ENCODE measurements at regions not wholly inside any gene's neighbourhood (a gene's known extent, or its start where the extent isn't known, plus 50 kb on each side); places are given as distances from the start of the nearest gene placed in this dataset.

DNA sequence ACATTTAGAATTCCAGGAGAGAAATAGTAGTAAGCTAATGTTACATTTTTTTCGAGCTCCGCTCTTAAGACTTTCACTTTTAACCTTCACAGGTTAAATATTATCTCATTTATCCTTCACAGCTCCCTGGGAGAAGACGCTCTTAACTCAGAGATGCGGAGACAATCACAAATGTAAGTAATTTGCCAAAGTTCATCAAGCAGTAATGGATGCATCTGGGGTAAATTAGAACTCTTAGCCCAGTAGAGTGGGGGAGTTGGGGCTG lies 168.5 kb downstream of the SPP2 start:
- H3K27ac ChIP-seq (ENCODE audit: low read length): no peak overlapping the region
- ChIA-PET CTCF (no interaction called here), POLR2A (no interaction called here)
- Mint-ChIP-seq H3K4me1 (peaks cover 37 to 57% (median 52%) of the 10 kb centered on the region in 3 donors), H3K27me3 (no peaks in the 10 kb centered on the region), H3K9me3 (no peaks in the 10 kb centered on the region), H3K4me3 (peak overlapping the region in 1 of 3 donors; percentile 49), H3K27ac (no peak overlapping the region), H3K36me3 (no peaks in the 10 kb centered on the region)
- WGBS (ENCODE audit: insufficient coverage): 100% methylated on average over 1 of the region's 4 CpGs
- no peaks in the 10 kb centered on the region for H3K9me3 ChIP-seq
- H3K4me3 ChIP-seq (ENCODE audit: control insufficient read depth in 1 of 2, extremely low read depth in 1 of 2, low read length in 1 of 2): no peak overlapping the region
- DNase-seq (no peak), ATAC-seq (replicated peaks in 1 of 4) (no peak)
- no peaks in the 10 kb centered on the region for H3K36me3 ChIP-seq (ENCODE audit: control insufficient read depth in 2 of 2, extremely low read depth in 1 of 2, insufficient read depth in 1 of 2, low read length in 1 of 2)
- no peaks in the 10 kb centered on the region for H3K27me3 ChIP-seq (replicated peaks in 1 of 2; ENCODE audit: control insufficient read depth in 2 of 2, extremely low read depth in 1 of 2, insufficient read depth in 2 of 2, low read length in 1 of 2)
- peaks cover 25 to 32% of the 10 kb centered on the region in 2 experiments for H3K4me1 ChIP-seq (ENCODE audit: control insufficient read depth in 1 of 2, extremely low read depth in 1 of 2, insufficient read depth in 2 of 2, low read length in 2 of 2)

DNA sequence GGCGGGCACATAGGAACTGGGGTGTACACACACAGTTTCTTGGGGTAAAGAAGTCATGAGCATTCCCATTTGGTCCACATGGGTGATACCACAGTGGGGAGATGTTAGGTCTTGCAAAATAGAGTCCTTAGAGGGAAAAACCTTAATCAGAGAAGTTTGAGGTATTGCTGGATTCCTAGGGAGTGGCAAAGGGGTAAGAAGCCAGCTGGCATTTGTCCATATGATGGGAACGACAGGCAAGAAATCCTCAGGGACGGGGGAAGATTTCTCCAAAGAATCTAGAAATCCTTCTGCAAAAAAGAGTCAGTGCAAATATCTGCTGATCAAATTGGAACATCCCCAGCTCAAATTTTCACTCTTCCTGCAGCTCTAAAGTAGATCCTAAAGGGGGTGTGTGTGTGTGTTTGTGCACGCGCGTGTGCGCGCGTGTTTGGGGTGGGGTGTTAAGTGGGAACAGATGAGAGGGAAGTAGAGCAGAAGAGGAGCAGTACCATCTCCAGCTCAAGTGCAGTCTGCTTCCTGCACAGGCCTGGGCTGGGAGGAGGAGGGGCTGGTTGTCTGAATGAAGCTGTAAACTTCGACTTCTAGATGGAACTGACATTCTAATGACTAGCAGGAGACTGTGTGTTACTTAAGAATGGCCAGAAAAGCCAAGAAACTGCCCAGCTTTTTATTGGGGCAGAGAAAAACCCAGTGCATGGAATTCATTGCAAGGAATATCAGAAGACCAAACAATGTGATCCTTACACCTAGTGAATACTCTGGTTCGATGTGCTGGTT lies 168.0 kb downstream of the SPP2 start:
- no peaks in the 10 kb centered on the region for H3K9me3 Mint-ChIP-seq
- Histone ChIP-seq H3K4me1 (ENCODE audit: control insufficient read depth in 1 of 2, extremely low read depth in 1 of 2, insufficient read depth in 2 of 2, low read length in 2 of 2) (peaks cover 25 to 32% of the 10 kb centered on the region in 2 experiments), H3K9me3 (no peaks in the 10 kb centered on the region), H3K36me3 (ENCODE audit: control insufficient read depth in 2 of 2, extremely low read depth in 1 of 2, insufficient read depth in 1 of 2, low read length in 1 of 2) (no peaks in the 10 kb centered on the region), H3K27ac (ENCODE audit: low read length) (no peak overlapping the region), H3K4me3 (ENCODE audit: control insufficient read depth in 1 of 2, extremely low read depth in 1 of 2, low read length in 1 of 2) (no peak overlapping the region), H3K27me3 (replicated peaks in 1 of 2; ENCODE audit: control insufficient read depth in 2 of 2, extremely low read depth in 1 of 2, insufficient read depth in 2 of 2, low read length in 1 of 2) (no peaks in the 10 kb centered on the region)
- ChIA-PET CTCF (interaction anchor here in 1 of 2 donors (0.6 kb wide), 1 partner anchor 63 kb away, joined by 3 read pairs; no protein-coding TSS in a partner anchor), POLR2A (no interaction called here)
- ATAC-seq (replicated peaks in 1 of 4): peak in 3 of 4 experiments; percentile 57 to 69 (median 67)
- peak in 21 of 35 experiments; percentile 2 to 33 (median 16) for DNase-seq
- H3K4me3 Mint-ChIP-seq: peak overlapping the region in 1 of 3 donors; percentile 49
- no peaks in the 10 kb centered on the region for H3K27me3 Mint-ChIP-seq
- no peaks in the 10 kb centered on the region for H3K36me3 Mint-ChIP-seq
- H3K4me1 Mint-ChIP-seq: peaks cover 37 to 57% (median 52%) of the 10 kb centered on the region in 3 donors
- H3K27ac Mint-ChIP-seq: peak overlapping the region; percentile 58 to 75
- WGBS (ENCODE audit: insufficient coverage): 80% methylated on average over 6 of the region's 11 CpGs

DNA sequence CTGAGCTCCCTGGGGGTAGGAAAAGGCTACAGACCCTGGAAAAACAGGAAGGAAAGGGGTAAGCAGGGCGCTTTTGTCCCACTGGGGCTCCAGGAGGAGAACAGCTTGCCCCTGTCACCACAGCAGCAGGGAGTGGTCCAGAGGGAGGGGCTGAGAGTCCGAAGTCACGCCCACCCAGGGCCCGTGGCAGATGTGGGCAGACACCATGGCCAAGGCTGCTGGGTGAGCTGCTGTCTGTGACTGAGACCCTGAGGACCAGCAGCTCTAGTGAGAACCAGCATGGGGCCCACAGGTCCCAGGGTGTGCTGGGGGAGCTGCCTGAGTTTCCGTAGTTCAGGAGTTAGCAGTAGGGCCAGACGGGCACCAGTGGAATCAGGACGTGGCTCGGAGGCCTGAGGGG lies 162.0 kb downstream of the SPP2 start:
- H3K9me3 ChIP-seq: no peaks in the 10 kb centered on the region
- no peak for ATAC-seq (replicated peaks in 1 of 4)
- ChIA-PET CTCF (no interaction called here), POLR2A (no interaction called here)
- Mint-ChIP-seq H3K4me1 (peaks cover 23 to 25% (median 24%) of the 10 kb centered on the region in 3 donors), H3K27me3 (no peaks in the 10 kb centered on the region), H3K36me3 (no peaks in the 10 kb centered on the region), H3K27ac (no peak overlapping the region), H3K9me3 (no peaks in the 10 kb centered on the region), H3K4me3 (no peak overlapping the region)
- peaks cover 16 to 20% of the 10 kb centered on the region in 2 experiments for H3K4me1 ChIP-seq (ENCODE audit: control insufficient read depth in 1 of 2, extremely low read depth in 1 of 2, insufficient read depth in 2 of 2, low read length in 2 of 2)
- H3K4me3 ChIP-seq (ENCODE audit: control insufficient read depth in 1 of 2, extremely low read depth in 1 of 2, low read length in 1 of 2): no peak overlapping the region
- no peak overlapping the region for H3K27ac ChIP-seq (ENCODE audit: low read length)
- DNase-seq: no peak
- no peaks in the 10 kb centered on the region for H3K36me3 ChIP-seq (ENCODE audit: control insufficient read depth in 2 of 2, extremely low read depth in 1 of 2, insufficient read depth in 1 of 2, low read length in 1 of 2)
- whole genome bisulfite sequencing (ENCODE audit: insufficient coverage): 77% methylated on average over 6 of the region's 8 CpGs
- H3K27me3 ChIP-seq (replicated peaks in 1 of 2; ENCODE audit: control insufficient read depth in 2 of 2, extremely low read depth in 1 of 2, insufficient read depth in 2 of 2, low read length in 1 of 2): peaks cover 0 to 5% of the 10 kb centered on the region in 2 experiments

GRCh38 chr2:234211797-234212196 lies 161.3 kb downstream of the SPP2 start:
- H3K36me3 Mint-ChIP-seq: no peaks in the 10 kb centered on the region
- CTCF ChIA-PET: no interaction called here

GRCh38 chr2:234206738-234207137 lies 156.2 kb downstream of the SPP2 start:
- 100% methylated on average over 1 of the region's 2 CpGs for WGBS (ENCODE audit: insufficient coverage)
- no peaks in the 10 kb centered on the region for H3K27me3 ChIP-seq (replicated peaks in 1 of 2; ENCODE audit: control insufficient read depth in 2 of 2, extremely low read depth in 1 of 2, insufficient read depth in 2 of 2, low read length in 1 of 2)
- Mint-ChIP-seq H3K9me3 (peaks cover 0 to 23% (median 15%) of the 10 kb centered on the region in 3 donors), H3K36me3 (no peaks in the 10 kb centered on the region), H3K27ac (no peak overlapping the region), H3K27me3 (no peaks in the 10 kb centered on the region), H3K4me1 (no peaks in the 10 kb centered on the region), H3K4me3 (no peak overlapping the region)
- ChIA-PET CTCF (interaction anchor here in 1 of 2 donors (0.6 kb wide), 1 partner anchor 355 kb away, joined by 3 read pairs; no protein-coding TSS in a partner anchor), POLR2A (no interaction called here)
- H3K36me3 ChIP-seq (ENCODE audit: control insufficient read depth in 2 of 2, extremely low read depth in 1 of 2, insufficient read depth in 1 of 2, low read length in 1 of 2): no peaks in the 10 kb centered on the region
- H3K27ac ChIP-seq (ENCODE audit: low read length): no peak overlapping the region
- no peak for DNase-seq
- H3K4me1 ChIP-seq (ENCODE audit: control insufficient read depth in 1 of 2, extremely low read depth in 1 of 2, insufficient read depth in 2 of 2, low read length in 2 of 2): no peaks in the 10 kb centered on the region
- H3K4me3 ChIP-seq (ENCODE audit: control insufficient read depth in 1 of 2, extremely low read depth in 1 of 2, low read length in 1 of 2): no peak overlapping the region
- ATAC-seq (replicated peaks in 1 of 4): no peak
- H3K9me3 ChIP-seq: no peaks in the 10 kb centered on the region

More at GRCh38 chr2:234211797-234212196, 161.3 kb downstream of the SPP2 start:
- H3K27ac ChIP-seq (ENCODE audit: low read length): no peak overlapping the region
- no peak for DNase-seq
- ATAC-seq (replicated peaks in 1 of 4): no peak
- peaks cover 8 to 13% of the 10 kb centered on the region in 2 experiments for H3K4me1 ChIP-seq (ENCODE audit: control insufficient read depth in 1 of 2, extremely low read depth in 1 of 2, insufficient read depth in 2 of 2, low read length in 2 of 2)
- POLR2A ChIA-PET: interaction anchor here in 1 of 2 donors (0.6 kb wide), 1 partner anchor 199 kb away, joined by 3 read pairs; no protein-coding TSS in a partner anchor
- Mint-ChIP-seq H3K4me1 (peaks cover 16 to 18% (median 17%) of the 10 kb centered on the region in 3 donors), H3K27ac (no peak overlapping the region), H3K27me3 (no peaks in the 10 kb centered on the region), H3K9me3 (peaks cover 0 to 7% (median 5%) of the 10 kb centered on the region in 3 donors), H3K4me3 (no peak overlapping the region)
- no peaks in the 10 kb centered on the region for H3K9me3 ChIP-seq
- peaks cover 0 to 5% of the 10 kb centered on the region in 2 experiments for H3K27me3 ChIP-seq (replicated peaks in 1 of 2; ENCODE audit: control insufficient read depth in 2 of 2, extremely low read depth in 1 of 2, insufficient read depth in 2 of 2, low read length in 1 of 2)
- H3K36me3 ChIP-seq (ENCODE audit: control insufficient read depth in 2 of 2, extremely low read depth in 1 of 2, insufficient read depth in 1 of 2, low read length in 1 of 2): no peaks in the 10 kb centered on the region
- no peak overlapping the region for H3K4me3 ChIP-seq (ENCODE audit: control insufficient read depth in 1 of 2, extremely low read depth in 1 of 2, low read length in 1 of 2)
- WGBS (ENCODE audit: insufficient coverage): 67% methylated on average over 1 of the region's 4 CpGs

GRCh38 chr2:234204480-234204879 lies 154.0 kb downstream of the SPP2 start:
- CTCF ChIA-PET: no interaction called here
- WGBS (ENCODE audit: insufficient coverage): no CpG with 5 or more reads among the region's 1 CpG
- POLR2A ChIA-PET: no interaction called here

More at GRCh38 chr2:234204480-234204879, 154.0 kb downstream of the SPP2 start:
- H3K4me3 ChIP-seq (ENCODE audit: control insufficient read depth in 1 of 2, extremely low read depth in 1 of 2, low read length in 1 of 2): no peak overlapping the region
- Mint-ChIP-seq H3K36me3 (no peaks in the 10 kb centered on the region), H3K4me1 (no peaks in the 10 kb centered on the region), H3K27me3 (no peaks in the 10 kb centered on the region), H3K9me3 (peaks cover 0 to 23% (median 15%) of the 10 kb centered on the region in 3 donors), H3K4me3 (no peak overlapping the region), H3K27ac (no peak overlapping the region)
- H3K27ac ChIP-seq (ENCODE audit: low read length): no peak overlapping the region
- DNase-seq (no peak), ATAC-seq (replicated peaks in 1 of 4) (no peak)
- no peaks in the 10 kb centered on the region for H3K4me1 ChIP-seq (ENCODE audit: control insufficient read depth in 1 of 2, extremely low read depth in 1 of 2, insufficient read depth in 2 of 2, low read length in 2 of 2)
- H3K27me3 ChIP-seq (replicated peaks in 1 of 2; ENCODE audit: control insufficient read depth in 2 of 2, extremely low read depth in 1 of 2, insufficient read depth in 2 of 2, low read length in 1 of 2): no peaks in the 10 kb centered on the region
- H3K36me3 ChIP-seq (ENCODE audit: control insufficient read depth in 2 of 2, extremely low read depth in 1 of 2, insufficient read depth in 1 of 2, low read length in 1 of 2): no peaks in the 10 kb centered on the region
- no peaks in the 10 kb centered on the region for H3K9me3 ChIP-seq
